ENCODE measurements at regions not wholly inside any gene's neighbourhood (a gene's known extent, or its start where the extent isn't known, plus 50 kb on each side); places are given as distances from the start of the nearest gene placed in this dataset.

DNA sequence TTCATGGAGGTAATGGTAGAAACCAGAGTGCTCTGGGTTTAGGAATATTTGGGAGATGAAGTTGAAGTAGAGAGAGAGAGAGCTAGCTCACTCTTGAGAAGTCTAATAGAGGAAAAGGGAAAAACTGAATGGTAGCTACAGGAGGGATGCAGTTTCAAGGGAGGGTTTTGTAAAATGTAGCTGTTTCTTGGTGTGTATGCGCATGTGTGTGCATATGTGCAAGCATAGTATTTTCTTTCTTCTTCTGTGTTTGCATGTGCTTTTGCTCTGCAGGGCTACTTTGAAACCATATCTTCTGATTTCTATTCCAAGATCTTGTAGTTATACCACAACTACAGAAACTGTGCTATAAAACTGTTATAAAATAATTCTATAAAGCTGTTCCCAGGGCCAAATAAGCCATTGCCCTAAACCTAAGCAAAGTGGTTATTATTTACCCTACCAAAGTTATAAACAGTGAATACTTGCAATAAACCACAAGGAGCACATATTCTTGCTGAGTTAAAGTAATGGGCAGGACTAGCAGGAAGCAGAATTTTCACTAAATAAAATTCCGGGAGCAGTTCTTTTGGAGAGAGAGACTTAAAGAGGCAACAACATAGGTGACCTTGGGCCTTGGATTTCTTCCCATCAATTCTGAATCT lies 145.3 kb upstream of the ZNF521 start:
- TF ChIP-seq, protein P1, sequence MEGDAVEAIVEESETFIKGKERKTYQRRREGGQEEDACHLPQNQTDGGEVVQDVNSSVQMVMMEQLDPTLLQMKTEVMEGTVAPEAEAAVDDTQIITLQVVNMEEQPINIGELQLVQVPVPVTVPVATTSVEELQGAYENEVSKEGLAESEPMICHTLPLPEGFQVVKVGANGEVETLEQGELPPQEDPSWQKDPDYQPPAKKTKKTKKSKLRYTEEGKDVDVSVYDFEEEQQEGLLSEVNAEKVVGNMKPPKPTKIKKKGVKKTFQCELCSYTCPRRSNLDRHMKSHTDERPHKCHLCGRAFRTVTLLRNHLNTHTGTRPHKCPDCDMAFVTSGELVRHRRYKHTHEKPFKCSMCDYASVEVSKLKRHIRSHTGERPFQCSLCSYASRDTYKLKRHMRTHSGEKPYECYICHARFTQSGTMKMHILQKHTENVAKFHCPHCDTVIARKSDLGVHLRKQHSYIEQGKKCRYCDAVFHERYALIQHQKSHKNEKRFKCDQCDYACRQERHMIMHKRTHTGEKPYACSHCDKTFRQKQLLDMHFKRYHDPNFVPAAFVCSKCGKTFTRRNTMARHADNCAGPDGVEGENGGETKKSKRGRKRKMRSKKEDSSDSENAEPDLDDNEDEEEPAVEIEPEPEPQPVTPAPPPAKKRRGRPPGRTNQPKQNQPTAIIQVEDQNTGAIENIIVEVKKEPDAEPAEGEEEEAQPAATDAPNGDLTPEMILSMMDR (IDR thresholded peaks at IDR 0.05; ENCODE audit: low read length), result no peak
- TF ChIP-seq EZH2 (IDR thresholded peaks at IDR 0.05; ENCODE audit: borderline replicate concordance, low read length), result no peak

All from OCI-LY1 (cell line).